ENCODE measurements at regions not wholly inside any gene's neighbourhood (a gene's known extent, or its start where the extent isn't known, plus 50 kb on each side); places are given as distances from the start of the nearest gene placed in this dataset.

DNA sequence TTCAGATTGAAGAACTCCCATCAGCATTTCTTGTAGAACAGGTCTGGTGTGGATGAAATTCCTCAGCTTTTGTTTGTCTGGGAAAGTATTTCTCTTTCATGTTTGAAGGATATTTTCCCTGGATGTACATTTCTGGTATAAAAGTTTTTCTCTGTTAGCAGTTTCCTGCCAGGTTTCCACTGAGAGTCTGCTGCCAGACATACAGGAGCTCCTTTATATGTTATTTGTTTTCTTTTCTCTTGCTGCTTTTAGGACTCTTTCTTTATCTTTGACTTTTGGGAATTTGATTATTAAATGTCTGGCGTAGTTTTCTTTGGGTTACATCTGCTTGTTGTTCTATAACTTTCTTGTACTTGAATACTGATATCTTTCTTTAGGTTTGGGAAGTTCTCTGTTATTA, 486.5 kb downstream of the ARAP2 start:
- no peak for TF ChIP-seq CTCF (conservative IDR thresholded peaks at IDR 0.05)
- no peak overlapping the region for H3K23ac ChIP-seq (ENCODE audit: insufficient read length, low read depth, low read length)
- no peak overlapping the region for H2BK120ac ChIP-seq (ENCODE audit: low read depth, low read length, poor library complexity, severe bottlenecking)
- WGBS (ENCODE audit: extremely low coverage, insufficient read length, low lambda C conversion rate) = no CpG with 5 or more reads among the region's 1 CpG
- H3K4ac ChIP-seq (ENCODE audit: low read depth, low read length) = no peak overlapping the region
- Mint-ChIP-seq H3K4me1 (no peaks in the 10 kb centered on the region), H3K9me3 (no peaks in the 10 kb centered on the region; a peak in 1 of 5 replicates), H3K36me3 (ENCODE audit: insufficient read depth in 1 of 3, low read depth in 3 of 3) (no peaks in the 10 kb centered on the region), H3K27me3 (ENCODE audit: low read depth) (no peaks in the 10 kb centered on the region), H3K4me3 (no peak overlapping the region), H3K27ac (no peak overlapping the region)
- no peaks in the 10 kb centered on the region for H3K23me2 ChIP-seq (ENCODE audit: insufficient read length, low read depth, low read length, poor library complexity, severe bottlenecking)
- no peaks in the 10 kb centered on the region for H3K79me2 ChIP-seq (ENCODE audit: insufficient read depth, low read length)
- no peak overlapping the region for H3T11ph ChIP-seq (ENCODE audit: low read length)
- no peak for DNase-seq
- H3K9ac ChIP-seq (ENCODE audit: extremely low read depth, insufficient read length, low read length) = no peak overlapping the region
- no peak overlapping the region for H3K4me2 ChIP-seq (ENCODE audit: insufficient read depth, insufficient read length, low read length)
- no peak overlapping the region for H2BK5ac ChIP-seq (ENCODE audit: insufficient read length, low read length)
- no peak overlapping the region for H2BK20ac ChIP-seq (ENCODE audit: low read depth, low read length, poor library complexity, severe bottlenecking)
- no peaks in the 10 kb centered on the region for H3K9me3 ChIP-seq (ENCODE audit: control insufficient read depth, low read depth, low read length)
- no peak overlapping the region for H3K27ac ChIP-seq (ENCODE audit: insufficient read length, low read depth, low read length)
- H3K27me3 ChIP-seq (ENCODE audit: insufficient read depth, low read length) = no peaks in the 10 kb centered on the region
- H2BK12ac ChIP-seq (ENCODE audit: insufficient read length, low read depth, low read length) = no peak overlapping the region
- no peak overlapping the region for H4K8ac ChIP-seq (replicated peaks; ENCODE audit: insufficient read length, low read depth, low read length)
- no peak overlapping the region for H3K56ac ChIP-seq (ENCODE audit: insufficient read length, low read depth, low read length)
- no peak overlapping the region for H3K18ac ChIP-seq (ENCODE audit: insufficient read length, low read depth, low read length)
- H3K4me1 ChIP-seq (ENCODE audit: insufficient read depth, low read length) = no peaks in the 10 kb centered on the region
- H3K14ac ChIP-seq (ENCODE audit: insufficient read depth, low read length) = no peak overlapping the region
- H2AK5ac ChIP-seq (ENCODE audit: insufficient read length, low read length) = no peak overlapping the region
- no peak overlapping the region for H4K5ac ChIP-seq (ENCODE audit: insufficient read length, low read depth, low read length)
- H3K79me1 ChIP-seq (ENCODE audit: insufficient read depth, low read depth, low read length, poor library complexity, severe bottlenecking) = no peaks in the 10 kb centered on the region
- no peak overlapping the region for H4K91ac ChIP-seq (ENCODE audit: insufficient read length, low read depth, low read length)
- no peaks in the 10 kb centered on the region for H4K20me1 ChIP-seq (ENCODE audit: control insufficient read depth, insufficient read depth, insufficient read length)
- no peak overlapping the region for H2BK15ac ChIP-seq (ENCODE audit: low read depth, low read length)
- H2AFZ ChIP-seq (ENCODE audit: low read length) = no peak overlapping the region

Data from H9 (cell line).